HFFc6 (cell line): ENCODE measurements at regions not wholly inside any gene's neighbourhood (a gene's known extent, or its start where the extent isn't known, plus 50 kb on each side); places are given as distances from the start of the nearest gene placed in this dataset.
"Not testable (repeated sequence)": the region's sequence is repeated elsewhere in the genome, so short reads cannot be mapped to it uniquely, and the experiment has no call there.

Source experiments
- DNase-seq: peaks from one replicate; pipeline ENCODE4 v3.0.0-alpha.2; 2018
- H3K27ac Mint-ChIP-seq: 2 replicates; pipeline ENCODE4 v1.8.0; 2020; ENCODE audit warnings: mild to moderate bottlenecking, mixed read lengths
- H3K27me3 Mint-ChIP-seq: 2 replicates; pipeline ENCODE4 v1.8.0; 2021; ENCODE audit warnings: mild to moderate bottlenecking, moderate library complexity, mixed read lengths; ENCODE audit not compliant: insufficient read depth
- H3K36me3 Mint-ChIP-seq: 2 replicates; pipeline ENCODE4 v1.8.0; 2021; ENCODE audit warnings: low read depth, mixed read lengths
- H3K4me1 Mint-ChIP-seq: 2 replicates; pipeline ENCODE4 v1.8.0; 2020; ENCODE audit warnings: low read depth, mixed read lengths
- H3K4me3 Mint-ChIP-seq: 2 replicates; pipeline ENCODE4 v1.8.0; 2020; ENCODE audit warnings: mild to moderate bottlenecking, moderate library complexity, mixed read lengths
- H3K9me3 Mint-ChIP-seq: 2 replicates; pipeline ENCODE4 v1.8.0; 2020; ENCODE audit warnings: mild to moderate bottlenecking, mixed read lengths
- TF ChIP-seq, protein P1 (sequence below): fragments of 200-600 bp; sonication (generic); IDR thresholded peaks from 2 replicates; pipeline ENCODE4 v1.5.0; 2021; ENCODE audit warnings: antibody characterized with exemption, mild to moderate bottlenecking

DNA sequence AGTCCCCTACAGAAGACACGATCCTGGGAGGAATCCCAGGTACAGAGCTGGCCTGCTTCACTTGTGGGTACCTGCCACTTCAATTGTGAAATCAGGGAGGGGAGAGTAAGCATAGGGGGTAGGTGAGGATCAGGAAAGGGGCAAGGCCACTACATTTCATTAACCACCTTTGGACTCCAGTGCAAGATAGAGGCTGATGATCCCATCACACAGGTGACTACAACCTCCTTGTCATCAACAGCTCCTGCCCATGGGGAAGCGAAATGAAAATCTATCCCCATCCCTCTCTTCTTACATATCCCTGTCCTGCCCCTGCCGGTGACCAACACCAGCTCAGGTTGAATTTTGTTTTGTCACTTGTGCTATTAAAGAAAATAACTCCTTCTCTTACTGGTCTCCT, 64.7 kb upstream of the VPREB1 start:
- peaks cover 45% of the 10 kb centered on the region for H3K27me3 Mint-ChIP-seq
- no peaks in the 10 kb centered on the region for H3K9me3 Mint-ChIP-seq

DNA sequence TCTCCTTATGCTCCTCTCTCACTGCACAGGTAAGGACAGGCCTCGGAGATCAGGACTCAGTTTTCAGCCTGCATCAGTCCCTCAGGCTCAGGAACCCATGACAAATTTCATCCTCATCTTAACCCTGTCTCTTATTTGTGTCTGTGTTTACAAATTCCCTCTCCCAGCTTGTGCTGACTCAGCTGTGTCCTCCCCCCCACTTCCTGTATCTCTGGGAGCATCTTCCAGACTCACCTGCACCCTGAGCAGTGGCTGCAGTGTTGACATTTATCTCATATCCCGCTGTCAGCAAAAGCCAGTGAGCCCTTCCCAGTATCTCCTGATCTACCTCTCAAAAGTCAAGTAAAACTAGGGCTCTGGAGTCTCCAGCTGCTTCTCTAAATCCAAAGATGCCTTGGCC, 65.6 kb upstream of the VPREB1 start:
- DNase-seq = no peak
- H3K27me3 Mint-ChIP-seq = peaks cover 42% of the 10 kb centered on the region
- H3K27ac Mint-ChIP-seq = no peak overlapping the region
- no peak overlapping the region for H3K4me3 Mint-ChIP-seq
- no peaks in the 10 kb centered on the region for H3K4me1 Mint-ChIP-seq
- TF ChIP-seq, protein P1, sequence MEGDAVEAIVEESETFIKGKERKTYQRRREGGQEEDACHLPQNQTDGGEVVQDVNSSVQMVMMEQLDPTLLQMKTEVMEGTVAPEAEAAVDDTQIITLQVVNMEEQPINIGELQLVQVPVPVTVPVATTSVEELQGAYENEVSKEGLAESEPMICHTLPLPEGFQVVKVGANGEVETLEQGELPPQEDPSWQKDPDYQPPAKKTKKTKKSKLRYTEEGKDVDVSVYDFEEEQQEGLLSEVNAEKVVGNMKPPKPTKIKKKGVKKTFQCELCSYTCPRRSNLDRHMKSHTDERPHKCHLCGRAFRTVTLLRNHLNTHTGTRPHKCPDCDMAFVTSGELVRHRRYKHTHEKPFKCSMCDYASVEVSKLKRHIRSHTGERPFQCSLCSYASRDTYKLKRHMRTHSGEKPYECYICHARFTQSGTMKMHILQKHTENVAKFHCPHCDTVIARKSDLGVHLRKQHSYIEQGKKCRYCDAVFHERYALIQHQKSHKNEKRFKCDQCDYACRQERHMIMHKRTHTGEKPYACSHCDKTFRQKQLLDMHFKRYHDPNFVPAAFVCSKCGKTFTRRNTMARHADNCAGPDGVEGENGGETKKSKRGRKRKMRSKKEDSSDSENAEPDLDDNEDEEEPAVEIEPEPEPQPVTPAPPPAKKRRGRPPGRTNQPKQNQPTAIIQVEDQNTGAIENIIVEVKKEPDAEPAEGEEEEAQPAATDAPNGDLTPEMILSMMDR = no peak
- no peaks in the 10 kb centered on the region for H3K9me3 Mint-ChIP-seq
- H3K36me3 Mint-ChIP-seq = no peaks in the 10 kb centered on the region

More for the DNA sequence above, 64.7 kb upstream of the VPREB1 start:
- no peaks in the 10 kb centered on the region for H3K4me1 Mint-ChIP-seq
- no peaks in the 10 kb centered on the region for H3K36me3 Mint-ChIP-seq
- H3K4me3 Mint-ChIP-seq = no peak overlapping the region
- no peak overlapping the region for H3K27ac Mint-ChIP-seq
- no peak for DNase-seq
- TF ChIP-seq, protein P1 = no peak

DNA sequence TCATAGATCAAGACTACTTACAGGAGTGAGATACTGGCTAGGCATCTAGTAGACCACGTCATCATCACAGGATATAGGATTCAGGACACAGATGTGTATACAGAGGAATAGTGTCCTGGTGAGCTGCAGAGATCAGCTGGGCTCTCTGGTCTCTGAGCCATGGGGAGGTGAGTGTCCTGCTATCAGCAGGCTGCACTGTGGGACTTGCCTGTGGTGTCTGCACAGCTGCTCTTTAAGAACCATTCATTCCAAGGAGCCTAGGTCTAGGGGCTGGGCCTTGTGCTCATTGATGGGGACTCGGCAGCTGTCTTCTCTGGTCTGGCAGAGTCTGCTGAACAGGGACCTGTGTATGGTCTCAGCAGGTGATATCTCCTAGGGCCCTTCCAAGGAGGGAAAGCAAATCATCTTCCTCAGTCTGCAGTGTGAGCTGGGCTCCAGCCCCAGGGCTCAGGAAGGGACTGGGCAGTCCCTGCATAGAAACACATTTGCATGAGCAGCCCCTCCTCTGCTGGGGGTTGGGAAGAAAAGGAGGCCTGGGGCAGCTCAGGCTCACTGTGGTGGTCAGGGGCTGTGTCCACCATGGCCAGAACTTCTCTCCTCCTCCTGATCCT, 66.1 kb upstream of the VPREB1 start:
- H3K27ac Mint-ChIP-seq = no peak overlapping the region
- no peaks in the 10 kb centered on the region for H3K9me3 Mint-ChIP-seq
- no peak overlapping the region for H3K4me3 Mint-ChIP-seq
- no peaks in the 10 kb centered on the region for H3K36me3 Mint-ChIP-seq
- peaks cover 42% of the 10 kb centered on the region for H3K27me3 Mint-ChIP-seq
- H3K4me1 Mint-ChIP-seq = no peaks in the 10 kb centered on the region
- TF ChIP-seq, protein P1 = no peak
- DNase-seq = no peak

DNA sequence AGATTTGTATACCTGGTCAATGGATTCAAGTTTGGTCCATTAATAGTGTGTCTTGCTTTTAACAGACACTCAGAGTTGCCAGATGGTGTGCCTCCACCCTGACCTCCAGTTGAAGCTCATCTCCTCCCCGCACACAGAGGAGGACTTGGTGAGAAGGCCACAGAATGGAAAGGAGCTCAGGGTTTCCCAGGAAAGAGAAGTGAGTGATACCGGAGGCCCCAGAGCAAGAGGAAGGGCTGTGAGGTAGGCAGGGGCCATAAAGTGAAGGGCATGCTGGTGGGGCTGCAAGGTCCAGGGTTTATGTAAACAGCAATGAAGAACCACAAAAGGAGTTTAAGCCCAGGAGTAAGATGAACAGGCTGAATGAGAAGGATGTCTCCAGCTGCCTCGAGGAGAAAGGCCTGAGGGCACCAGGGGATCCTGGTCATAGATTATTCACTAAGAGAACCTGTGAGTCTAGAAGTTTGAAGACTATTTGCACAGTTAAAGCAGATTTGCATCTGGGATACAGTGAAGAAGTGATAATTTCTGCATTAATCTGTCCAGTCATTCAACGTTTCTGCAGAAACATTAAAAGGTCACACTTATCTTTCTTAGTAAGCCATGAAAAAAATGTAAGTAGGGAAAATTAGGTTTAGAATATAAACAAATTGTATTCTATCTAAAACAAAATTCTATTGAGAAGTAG, 67.5 kb upstream of the VPREB1 start:
- H3K27me3 Mint-ChIP-seq = peaks cover 33% of the 10 kb centered on the region
- H3K9me3 Mint-ChIP-seq = no peaks in the 10 kb centered on the region
- no peak overlapping the region for H3K27ac Mint-ChIP-seq
- H3K4me1 Mint-ChIP-seq = no peaks in the 10 kb centered on the region
- no peak overlapping the region for H3K4me3 Mint-ChIP-seq
- H3K36me3 Mint-ChIP-seq = no peaks in the 10 kb centered on the region
- TF ChIP-seq, protein P1 = no peak
- DNase-seq = no peak

DNA sequence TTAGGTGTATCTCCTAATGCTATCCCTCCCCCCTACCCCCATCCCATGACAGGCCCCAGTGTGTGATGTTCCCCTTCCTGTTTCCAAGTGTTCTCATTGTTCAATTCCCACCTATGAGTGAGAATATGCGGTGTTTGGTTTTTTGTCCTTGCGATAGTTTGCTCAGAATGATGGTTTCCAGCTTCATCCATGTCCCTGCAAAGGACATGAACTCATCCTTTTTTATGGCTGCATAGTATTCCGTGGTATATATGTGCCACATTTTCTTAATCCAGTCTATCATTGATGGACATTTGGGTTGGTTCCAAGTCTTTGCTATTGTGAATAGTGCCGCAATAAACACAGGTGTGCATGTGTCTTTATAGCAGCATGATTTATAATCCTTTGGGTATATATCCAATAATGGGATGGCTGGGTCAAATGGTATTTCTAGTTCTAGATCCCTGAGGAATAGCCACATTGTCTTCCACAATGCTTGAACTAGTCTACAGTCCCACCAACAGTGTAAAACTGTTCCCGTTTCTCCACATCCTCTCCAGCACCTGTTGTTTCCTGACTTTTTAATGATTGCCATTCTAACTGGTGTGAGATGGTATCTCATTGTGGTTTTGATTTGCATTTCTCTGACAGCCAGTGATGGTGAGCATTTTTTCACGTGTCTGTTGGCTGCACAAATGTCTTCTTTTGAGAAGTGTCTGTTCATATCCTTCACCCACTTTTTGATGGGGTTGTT, 71.5 kb upstream of the VPREB1 start:
- H3K27ac Mint-ChIP-seq, H3K4me1 Mint-ChIP-seq, H3K4me3 Mint-ChIP-seq, H3K9me3 Mint-ChIP-seq, DNase-seq, H3K36me3 Mint-ChIP-seq: not testable (repeated sequence)
- peaks cover 10% of the 10 kb centered on the region for H3K27me3 Mint-ChIP-seq
